ENCODE measurements at regions not wholly inside any gene's neighbourhood (a gene's known extent, or its start where the extent isn't known, plus 50 kb on each side); places are given as distances from the start of the nearest gene placed in this dataset.

GRCh38 chr2:78109272-78109671 is 587.1 kb upstream of the LRRTM4 start:
- TF ChIP-seq CTCF (IDR thresholded peaks at IDR 0.05) = no peak
- H3K27ac Mint-ChIP-seq (ENCODE audit: unreplicated experiment) = no peak overlapping the region
- H3K4me1 Mint-ChIP-seq (ENCODE audit: unreplicated experiment) = no peaks in the 10 kb centered on the region
- no peak for DNase-seq (ENCODE audit: extremely low spot score, unreplicated experiment)
- H3K27me3 Mint-ChIP-seq (ENCODE audit: unreplicated experiment) = no peaks in the 10 kb centered on the region
- H3K4me3 Mint-ChIP-seq (ENCODE audit: unreplicated experiment) = no peak overlapping the region
- peaks cover 39% of the 10 kb centered on the region for H3K9me3 Mint-ChIP-seq (ENCODE audit: unreplicated experiment)
- no peaks in the 10 kb centered on the region for H3K36me3 Mint-ChIP-seq (ENCODE audit: unreplicated experiment)

GRCh38 chr2:78115291-78115690 is 593.1 kb upstream of the LRRTM4 start:
- TF ChIP-seq CTCF (IDR thresholded peaks at IDR 0.05) = no peak
- DNase-seq (ENCODE audit: extremely low spot score, unreplicated experiment) = no peak
- Mint-ChIP-seq H3K27ac (ENCODE audit: unreplicated experiment) (no peak overlapping the region), H3K36me3 (ENCODE audit: unreplicated experiment) (no peaks in the 10 kb centered on the region), H3K9me3 (ENCODE audit: unreplicated experiment) (peaks cover 21% of the 10 kb centered on the region), H3K27me3 (ENCODE audit: unreplicated experiment) (no peaks in the 10 kb centered on the region), H3K4me1 (ENCODE audit: unreplicated experiment) (no peaks in the 10 kb centered on the region), H3K4me3 (ENCODE audit: unreplicated experiment) (no peak overlapping the region)

- Mint-ChIP-seq H3K4me1 (ENCODE audit: unreplicated experiment) (no peaks in the 10 kb centered on the region), H3K4me3 (ENCODE audit: unreplicated experiment) (no peak overlapping the region)
Observed at GRCh38 chr2:78118037-78118436, 595.9 kb upstream of the LRRTM4 start.

GRCh38 chr2:78120275-78120674 is 598.1 kb upstream of the LRRTM4 start:
- no peak overlapping the region for H3K27ac Mint-ChIP-seq (ENCODE audit: unreplicated experiment)

More at GRCh38 chr2:78118037-78118436, 595.9 kb upstream of the LRRTM4 start:
- TF ChIP-seq CTCF (IDR thresholded peaks at IDR 0.05) = no peak
- Mint-ChIP-seq H3K27ac (ENCODE audit: unreplicated experiment) (no peak overlapping the region), H3K9me3 (ENCODE audit: unreplicated experiment) (peaks cover 9% of the 10 kb centered on the region), H3K27me3 (ENCODE audit: unreplicated experiment) (no peaks in the 10 kb centered on the region), H3K36me3 (ENCODE audit: unreplicated experiment) (no peaks in the 10 kb centered on the region)
- DNase-seq (ENCODE audit: extremely low spot score, unreplicated experiment) = no peak

GRCh38 chr2:78125042-78125441 is 602.9 kb upstream of the LRRTM4 start:
- Mint-ChIP-seq H3K9me3 (ENCODE audit: unreplicated experiment) (peaks cover 9% of the 10 kb centered on the region), H3K27ac (ENCODE audit: unreplicated experiment) (no peak overlapping the region), H3K4me3 (ENCODE audit: unreplicated experiment) (no peak overlapping the region), H3K4me1 (ENCODE audit: unreplicated experiment) (no peaks in the 10 kb centered on the region), H3K36me3 (ENCODE audit: unreplicated experiment) (no peaks in the 10 kb centered on the region), H3K27me3 (ENCODE audit: unreplicated experiment) (no peaks in the 10 kb centered on the region)
- no peak for TF ChIP-seq CTCF (IDR thresholded peaks at IDR 0.05)
- DNase-seq (ENCODE audit: extremely low spot score, unreplicated experiment) = no peak

More at GRCh38 chr2:78120275-78120674, 598.1 kb upstream of the LRRTM4 start:
- no peak for DNase-seq (ENCODE audit: extremely low spot score, unreplicated experiment)
- no peaks in the 10 kb centered on the region for H3K27me3 Mint-ChIP-seq (ENCODE audit: unreplicated experiment)
- H3K4me1 Mint-ChIP-seq (ENCODE audit: unreplicated experiment) = no peaks in the 10 kb centered on the region
- H3K4me3 Mint-ChIP-seq (ENCODE audit: unreplicated experiment) = no peak overlapping the region
- no peaks in the 10 kb centered on the region for H3K36me3 Mint-ChIP-seq (ENCODE audit: unreplicated experiment)
- no peak for TF ChIP-seq CTCF (IDR thresholded peaks at IDR 0.05)
- H3K9me3 Mint-ChIP-seq (ENCODE audit: unreplicated experiment) = peaks cover 17% of the 10 kb centered on the region
